MM.1S (cell line): ENCODE measurements at regions not wholly inside any gene's neighbourhood (a gene's known extent, or its start where the extent isn't known, plus 50 kb on each side); places are given as distances from the start of the nearest gene placed in this dataset.

Experiments
- DNase-seq: peaks from one replicate; pipeline ENCODE4 v3.0.0-alpha.2; 2015
- H2AFZ ChIP-seq: fragments of 300-600 bp; sonication (generic); 2 replicates; pipeline ENCODE4 v1.6.0; 2016; ENCODE audit warnings: antibody characterized with exemption, low read length
- H3F3A ChIP-seq: fragments of 300-600 bp; sonication (generic); 2 replicates; pipeline ENCODE4 v1.6.1; 2016; ENCODE audit warnings: mild to moderate bottlenecking, antibody characterized with exemption, low read length, moderate library complexity, mixed read lengths; ENCODE audit not compliant: insufficient read depth
- H3K27ac ChIP-seq: fragments of 300-600 bp; sonication (generic); 2 replicates; pipeline ENCODE4 v1.5.1; 2016; ENCODE audit warnings: mild to moderate bottlenecking, low read length
- H3K27me3 ChIP-seq: fragments of 300-600 bp; sonication (generic); replicated peaks from 2 replicates; pipeline ENCODE4 v1.6.0; 2016; ENCODE audit warnings: low read length; ENCODE audit not compliant: insufficient read depth
- H3K36me3 ChIP-seq: fragments of 300-600 bp; sonication (generic); replicated peaks from 2 replicates; pipeline ENCODE4 v1.6.1; 2016; ENCODE audit warnings: mild to moderate bottlenecking, low read length, mixed read lengths; ENCODE audit not compliant: insufficient read depth
- H3K4me1 ChIP-seq: fragments of 300-600 bp; sonication (generic); 2 replicates; pipeline ENCODE4 v1.6.1; 2016; ENCODE audit warnings: low read length, mixed read lengths
- H3K4me2 ChIP-seq: fragments of 300-600 bp; sonication (generic); 2 replicates; pipeline ENCODE4 v1.6.0; 2016; ENCODE audit warnings: low read depth, low read length
- H3K4me3 ChIP-seq: fragments of 300-600 bp; sonication (generic); 2 replicates; pipeline ENCODE4 v1.5.1; 2016; ENCODE audit warnings: low read length, mixed read lengths
- H3K79me2 ChIP-seq: fragments of 300-600 bp; sonication (generic); 2 replicates; pipeline ENCODE4 v1.6.1; 2016; ENCODE audit warnings: mixed run types, low read length, mixed read lengths
- H3K9ac ChIP-seq: fragments of 300-600 bp; sonication (generic); 2 replicates; pipeline ENCODE4 v1.6.1; 2016; ENCODE audit warnings: low read length, mixed read lengths
- H3K9me2 ChIP-seq: fragments of 300-600 bp; sonication (generic); replicated peaks from 2 replicates; pipeline ENCODE4 v1.6.1; 2016; ENCODE audit warnings: mild to moderate bottlenecking, low read length, mixed read lengths; ENCODE audit not compliant: insufficient read depth
- H3K9me3 ChIP-seq: fragments of 300-600 bp; sonication (generic); replicated peaks from 2 replicates; pipeline ENCODE4 v1.6.1; 2016; ENCODE audit warnings: mild to moderate bottlenecking, low read length, mixed read lengths; ENCODE audit not compliant: insufficient read depth
- H4K20me1 ChIP-seq: fragments of 300-600 bp; sonication (generic); 2 replicates; pipeline ENCODE4 v1.6.1; 2016; ENCODE audit warnings: mild to moderate bottlenecking, low read length, moderate library complexity, mixed read lengths; ENCODE audit not compliant: insufficient read depth
- EZH2 ChIP-seq: fragments of 300-600 bp; sonication (generic); optimal IDR thresholded peaks from 2 replicates; pipeline ENCODE3; 2017; ENCODE audit warnings: low read depth, mild to moderate bottlenecking, antibody characterized with exemption, low read length, mixed read lengths
- EZH2phosphoT487 ChIP-seq: fragments of 300-600 bp; sonication (generic); IDR thresholded peaks from 2 replicates; pipeline ENCODE4 v1.6.1; 2018; ENCODE audit warnings: antibody characterized with exemption, low read length
- TF ChIP-seq, protein P1 (sequence below): fragments of 300-600 bp; sonication (generic); IDR thresholded peaks from 2 replicates; pipeline ENCODE4 v1.5.1; 2016; ENCODE audit warnings: antibody characterized with exemption, low read length, mixed read lengths

DNA sequence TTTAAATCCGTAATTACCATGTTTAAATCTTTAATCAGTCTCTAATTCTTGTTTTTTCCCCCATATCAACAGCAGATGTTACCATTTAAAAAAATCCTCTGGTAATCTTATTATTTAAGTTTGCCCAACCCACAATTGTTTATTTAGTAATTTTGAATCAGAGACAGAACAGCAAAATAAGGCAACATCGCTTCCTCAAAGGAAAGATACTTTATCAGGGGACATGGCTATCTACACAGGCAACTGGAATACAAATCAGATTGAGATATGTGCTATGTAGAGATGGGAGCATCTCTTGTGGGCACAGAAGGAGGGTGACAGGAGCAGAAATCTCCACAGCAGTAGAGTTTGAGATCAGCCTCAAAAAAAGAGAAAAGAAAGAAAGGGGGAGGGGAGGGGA is 674.4 kb downstream of the SEMA5A start:
- H3K9me2 ChIP-seq: no peaks in the 10 kb centered on the region
- no peaks in the 10 kb centered on the region for H3K4me1 ChIP-seq
- no peaks in the 10 kb centered on the region for H3K27me3 ChIP-seq
- no peaks in the 10 kb centered on the region for H3F3A ChIP-seq
- no peaks in the 10 kb centered on the region for H3K36me3 ChIP-seq
- H2AFZ ChIP-seq: no peak overlapping the region
- DNase-seq: no peak
- no peak overlapping the region for H3K27ac ChIP-seq
- H3K4me3 ChIP-seq: no peak overlapping the region
- no peaks in the 10 kb centered on the region for H3K9me3 ChIP-seq
- no peak overlapping the region for H3K9ac ChIP-seq
- TF ChIP-seq EZH2phosphoT487 (no peak), EZH2 (no peak)
- TF ChIP-seq, protein P1, sequence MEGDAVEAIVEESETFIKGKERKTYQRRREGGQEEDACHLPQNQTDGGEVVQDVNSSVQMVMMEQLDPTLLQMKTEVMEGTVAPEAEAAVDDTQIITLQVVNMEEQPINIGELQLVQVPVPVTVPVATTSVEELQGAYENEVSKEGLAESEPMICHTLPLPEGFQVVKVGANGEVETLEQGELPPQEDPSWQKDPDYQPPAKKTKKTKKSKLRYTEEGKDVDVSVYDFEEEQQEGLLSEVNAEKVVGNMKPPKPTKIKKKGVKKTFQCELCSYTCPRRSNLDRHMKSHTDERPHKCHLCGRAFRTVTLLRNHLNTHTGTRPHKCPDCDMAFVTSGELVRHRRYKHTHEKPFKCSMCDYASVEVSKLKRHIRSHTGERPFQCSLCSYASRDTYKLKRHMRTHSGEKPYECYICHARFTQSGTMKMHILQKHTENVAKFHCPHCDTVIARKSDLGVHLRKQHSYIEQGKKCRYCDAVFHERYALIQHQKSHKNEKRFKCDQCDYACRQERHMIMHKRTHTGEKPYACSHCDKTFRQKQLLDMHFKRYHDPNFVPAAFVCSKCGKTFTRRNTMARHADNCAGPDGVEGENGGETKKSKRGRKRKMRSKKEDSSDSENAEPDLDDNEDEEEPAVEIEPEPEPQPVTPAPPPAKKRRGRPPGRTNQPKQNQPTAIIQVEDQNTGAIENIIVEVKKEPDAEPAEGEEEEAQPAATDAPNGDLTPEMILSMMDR: no peak
- no peaks in the 10 kb centered on the region for H3K79me2 ChIP-seq
- H3K4me2 ChIP-seq: no peak overlapping the region
- no peaks in the 10 kb centered on the region for H4K20me1 ChIP-seq

DNA sequence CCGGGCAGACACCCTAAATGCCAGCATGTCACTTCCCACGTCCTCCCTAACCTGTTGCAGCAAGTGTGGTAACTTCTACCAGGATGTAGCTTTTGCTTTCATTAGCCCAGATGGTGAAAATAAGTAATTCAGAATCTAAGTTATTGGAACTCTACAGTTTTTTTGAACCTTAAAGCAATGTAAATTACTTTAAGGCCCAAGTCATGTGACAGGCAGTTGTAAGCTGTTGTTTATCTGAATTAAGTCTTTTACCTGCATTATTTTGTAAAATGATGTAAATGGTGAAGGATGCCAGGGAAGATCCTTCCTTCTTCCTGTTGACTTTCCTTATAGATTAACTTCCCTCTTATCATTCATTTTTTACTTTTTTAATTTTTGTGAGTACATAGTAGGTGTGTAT is 670.2 kb downstream of the SEMA5A start:
- no peaks in the 10 kb centered on the region for H4K20me1 ChIP-seq
- H3K4me1 ChIP-seq: no peaks in the 10 kb centered on the region
- no peaks in the 10 kb centered on the region for H3K9me2 ChIP-seq
- H3K79me2 ChIP-seq: no peaks in the 10 kb centered on the region
- H3K4me2 ChIP-seq: no peak overlapping the region
- TF ChIP-seq, protein P1: no peak
- TF ChIP-seq EZH2 (no peak), EZH2phosphoT487 (no peak)
- H3F3A ChIP-seq: no peaks in the 10 kb centered on the region
- H3K9me3 ChIP-seq: no peaks in the 10 kb centered on the region
- H3K36me3 ChIP-seq: no peaks in the 10 kb centered on the region
- no peak overlapping the region for H3K9ac ChIP-seq
- H2AFZ ChIP-seq: no peak overlapping the region
- H3K4me3 ChIP-seq: no peak overlapping the region
- no peak for DNase-seq
- H3K27ac ChIP-seq: no peak overlapping the region
- no peaks in the 10 kb centered on the region for H3K27me3 ChIP-seq

DNA sequence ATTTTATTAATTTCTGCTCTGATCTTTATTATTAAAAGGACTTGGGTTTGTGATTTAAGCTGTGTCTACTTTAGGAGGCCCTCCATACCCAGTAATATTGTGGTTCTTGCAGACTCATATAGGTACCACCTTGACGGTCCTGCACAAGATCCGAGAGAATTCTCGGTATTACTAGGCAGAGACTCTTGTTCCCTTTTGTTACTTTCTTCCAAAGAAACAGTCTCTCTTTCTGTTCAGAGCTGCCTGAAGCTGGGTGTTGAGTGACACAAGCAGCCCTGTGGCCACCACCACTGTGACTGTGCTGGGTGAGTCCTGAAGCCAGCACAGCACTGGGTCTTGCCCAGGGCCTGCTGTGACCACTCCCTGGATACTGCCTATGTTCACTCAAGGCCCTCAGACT is 666.6 kb downstream of the SEMA5A start:
- no peak overlapping the region for H3K9ac ChIP-seq

More for the DNA sequence above, 666.6 kb downstream of the SEMA5A start:
- no peaks in the 10 kb centered on the region for H3K4me1 ChIP-seq
- no peak overlapping the region for H3K4me3 ChIP-seq
- H4K20me1 ChIP-seq: no peaks in the 10 kb centered on the region
- H2AFZ ChIP-seq: no peak overlapping the region
- H3K4me2 ChIP-seq: no peak overlapping the region
- no peaks in the 10 kb centered on the region for H3K9me3 ChIP-seq
- no peaks in the 10 kb centered on the region for H3K27me3 ChIP-seq
- no peaks in the 10 kb centered on the region for H3F3A ChIP-seq
- H3K9me2 ChIP-seq: no peaks in the 10 kb centered on the region
- no peaks in the 10 kb centered on the region for H3K79me2 ChIP-seq
- TF ChIP-seq EZH2: no peak
- TF ChIP-seq, protein P1: no peak
- no peak for TF ChIP-seq EZH2phosphoT487
- no peak overlapping the region for H3K27ac ChIP-seq
- H3K36me3 ChIP-seq: no peaks in the 10 kb centered on the region
- DNase-seq: no peak
